ENCODE measurements at regions not wholly inside any gene's neighbourhood (a gene's known extent, or its start where the extent isn't known, plus 50 kb on each side); places are given as distances from the start of the nearest gene placed in this dataset.

GRCh38 chr9:86837345-86837744 is 110.0 kb downstream of the GAS1 start:
- Histone ChIP-seq H3K27me3 (ENCODE audit: insufficient read depth, low read length, poor library complexity, severe bottlenecking) (no peaks in the 10 kb centered on the region), H3F3A (ENCODE audit: low read depth) (no peaks in the 10 kb centered on the region), H2AFZ (ENCODE audit: low read length) (no peak overlapping the region), H3K9ac (ENCODE audit: low read depth, low read length, poor library complexity, severe bottlenecking) (peak overlapping the region; percentile 28), H3K36me3 (ENCODE audit: insufficient read depth, low read length) (no peaks in the 10 kb centered on the region), H3K79me2 (ENCODE audit: insufficient read depth, low read length) (no peaks in the 10 kb centered on the region), H3K9me3 (ENCODE audit: insufficient read depth, low read depth, low read length) (no peaks in the 10 kb centered on the region), H3K4me3 (ENCODE audit: low read length, poor library complexity, severe bottlenecking) (no peak overlapping the region), H4K20me1 (ENCODE audit: insufficient read depth, low read length, poor library complexity, severe bottlenecking) (no peaks in the 10 kb centered on the region), H3K4me1 (ENCODE audit: insufficient read depth, low read length, poor library complexity, severe bottlenecking) (peaks cover 51% of the 10 kb centered on the region), H3K9me2 (replicated peaks; ENCODE audit: low read depth, low read length) (no peaks in the 10 kb centered on the region), H3K4me2 (ENCODE audit: low read depth, low read length, poor library complexity, severe bottlenecking) (peak overlapping the region; percentile 63)
- TF ChIP-seq EZH2phosphoT487 (IDR thresholded peaks at IDR 0.05; ENCODE audit: borderline replicate concordance), result no peak
- TF ChIP-seq, protein P1, sequence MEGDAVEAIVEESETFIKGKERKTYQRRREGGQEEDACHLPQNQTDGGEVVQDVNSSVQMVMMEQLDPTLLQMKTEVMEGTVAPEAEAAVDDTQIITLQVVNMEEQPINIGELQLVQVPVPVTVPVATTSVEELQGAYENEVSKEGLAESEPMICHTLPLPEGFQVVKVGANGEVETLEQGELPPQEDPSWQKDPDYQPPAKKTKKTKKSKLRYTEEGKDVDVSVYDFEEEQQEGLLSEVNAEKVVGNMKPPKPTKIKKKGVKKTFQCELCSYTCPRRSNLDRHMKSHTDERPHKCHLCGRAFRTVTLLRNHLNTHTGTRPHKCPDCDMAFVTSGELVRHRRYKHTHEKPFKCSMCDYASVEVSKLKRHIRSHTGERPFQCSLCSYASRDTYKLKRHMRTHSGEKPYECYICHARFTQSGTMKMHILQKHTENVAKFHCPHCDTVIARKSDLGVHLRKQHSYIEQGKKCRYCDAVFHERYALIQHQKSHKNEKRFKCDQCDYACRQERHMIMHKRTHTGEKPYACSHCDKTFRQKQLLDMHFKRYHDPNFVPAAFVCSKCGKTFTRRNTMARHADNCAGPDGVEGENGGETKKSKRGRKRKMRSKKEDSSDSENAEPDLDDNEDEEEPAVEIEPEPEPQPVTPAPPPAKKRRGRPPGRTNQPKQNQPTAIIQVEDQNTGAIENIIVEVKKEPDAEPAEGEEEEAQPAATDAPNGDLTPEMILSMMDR (conservative IDR thresholded peaks at IDR 0.05; ENCODE audit: low read length), result no peak

- H3K9me2 ChIP-seq (replicated peaks; ENCODE audit: low read depth, low read length), result no peaks in the 10 kb centered on the region
- TF ChIP-seq, protein P1 (conservative IDR thresholded peaks at IDR 0.05; ENCODE audit: low read length), result no peak
- no peak for TF ChIP-seq EZH2phosphoT487 (IDR thresholded peaks at IDR 0.05; ENCODE audit: borderline replicate concordance)
These were observed 110.5 kb downstream of the GAS1 start for GRCh38 chr9:86836797-86837196.

GRCh38 chr9:86836266-86836665 is 111.0 kb downstream of the GAS1 start:
- H3K4me3 ChIP-seq (ENCODE audit: low read length, poor library complexity, severe bottlenecking), result peak overlapping the region; percentile 44
- TF ChIP-seq, protein P1 (conservative IDR thresholded peaks at IDR 0.05; ENCODE audit: low read length), result no peak
- no peak for TF ChIP-seq EZH2phosphoT487 (IDR thresholded peaks at IDR 0.05; ENCODE audit: borderline replicate concordance)

More at GRCh38 chr9:86836797-86837196, 110.5 kb downstream of the GAS1 start:
- Histone ChIP-seq H3K4me3 (ENCODE audit: low read length, poor library complexity, severe bottlenecking) (peak overlapping the region; percentile 44), H2AFZ (ENCODE audit: low read length) (0 out of 2 replicates have a peak overlapping the region, but pooled peaks have one; percentile 3), H3K4me2 (ENCODE audit: low read depth, low read length, poor library complexity, severe bottlenecking) (peak overlapping the region; percentile 63), H3K4me1 (ENCODE audit: insufficient read depth, low read length, poor library complexity, severe bottlenecking) (peaks cover 50% of the 10 kb centered on the region), H3K79me2 (ENCODE audit: insufficient read depth, low read length) (no peaks in the 10 kb centered on the region), H3K27me3 (ENCODE audit: insufficient read depth, low read length, poor library complexity, severe bottlenecking) (no peaks in the 10 kb centered on the region), H3K9ac (ENCODE audit: low read depth, low read length, poor library complexity, severe bottlenecking) (peak overlapping the region; percentile 12), H3K9me3 (ENCODE audit: insufficient read depth, low read depth, low read length) (no peaks in the 10 kb centered on the region), H4K20me1 (ENCODE audit: insufficient read depth, low read length, poor library complexity, severe bottlenecking) (no peaks in the 10 kb centered on the region), H3K36me3 (ENCODE audit: insufficient read depth, low read length) (no peaks in the 10 kb centered on the region), H3F3A (ENCODE audit: low read depth) (no peaks in the 10 kb centered on the region)

More at GRCh38 chr9:86836266-86836665, 111.0 kb downstream of the GAS1 start:
- Histone ChIP-seq H3K4me1 (ENCODE audit: insufficient read depth, low read length, poor library complexity, severe bottlenecking) (peaks cover 45% of the 10 kb centered on the region), H4K20me1 (ENCODE audit: insufficient read depth, low read length, poor library complexity, severe bottlenecking) (no peaks in the 10 kb centered on the region), H3K9me2 (replicated peaks; ENCODE audit: low read depth, low read length) (no peaks in the 10 kb centered on the region), H3K36me3 (ENCODE audit: insufficient read depth, low read length) (no peaks in the 10 kb centered on the region), H3K79me2 (ENCODE audit: insufficient read depth, low read length) (no peaks in the 10 kb centered on the region), H3K27me3 (ENCODE audit: insufficient read depth, low read length, poor library complexity, severe bottlenecking) (no peaks in the 10 kb centered on the region), H3K9ac (ENCODE audit: low read depth, low read length, poor library complexity, severe bottlenecking) (peak overlapping the region; percentile 12), H2AFZ (ENCODE audit: low read length) (0 out of 2 replicates have a peak overlapping the region, but pooled peaks have one; percentile 3), H3F3A (ENCODE audit: low read depth) (no peaks in the 10 kb centered on the region), H3K9me3 (ENCODE audit: insufficient read depth, low read depth, low read length) (no peaks in the 10 kb centered on the region), H3K4me2 (ENCODE audit: low read depth, low read length, poor library complexity, severe bottlenecking) (peak overlapping the region; percentile 63)

All from Loucy (cell line).